Gastroesophageal sphincter (tissue), 4 donors: ENCODE measurements at regions not wholly inside any gene's neighbourhood (a gene's known extent, or its start where the extent isn't known, plus 50 kb on each side); places are given as distances from the start of the nearest gene placed in this dataset.

Source experiments
- ATAC-seq: fragments of 150-250 bp; one replicate; pipeline ENCODE4 v1.9.1; 2016; ENCODE audit warnings: mild to moderate bottlenecking, moderate library complexity
- H3K27ac ChIP-seq, 4 donors: fragments of 200-600 bp; sonication (generic) in 3 of 4; 1 replicate in 3 of 4; 2 replicates in 1 of 4; pipeline ENCODE4 v1.5.1; 2016 to 2019
- H3K27me3 ChIP-seq: fragments of 200-600 bp; sonication (generic); one replicate; pipeline ENCODE4 v1.5.1; 2019
- H3K36me3 ChIP-seq, 2 donors: fragments of 200-600 bp; sonication (generic); one replicate each; pipeline ENCODE4 v1.5.1; 2019; ENCODE audit warnings: control low read depth in 1 of 2
- H3K4me1 ChIP-seq, 3 donors: fragments of 200-600 bp; sonication (generic); 1 replicate in 2 of 3; 2 replicates in 1 of 3; pipeline ENCODE4 v1.5.1; 2016 to 2019; ENCODE audit warnings: control low read depth in 2 of 3
- H3K4me3 ChIP-seq, 2 donors: fragments of 200-600 bp; sonication (generic); one replicate each; pipeline ENCODE4 v1.5.1; 2019; ENCODE audit warnings: mild to moderate bottlenecking in 1 of 2, moderate library complexity in 1 of 2
- H3K9me3 ChIP-seq, 3 donors: fragments of 200-600 bp; sonication (generic); one replicate each; pipeline ENCODE4 v1.5.1; 2017 to 2019; ENCODE audit warnings: control low read depth in 2 of 3
- CTCF ChIP-seq, 4 experiments: fragments of 200-600 bp in 2 of 4; fragments of 450-650 bp in 2 of 4; sonication (generic) in 1 of 4; IDR thresholded peaks; one replicate each; pipeline ENCODE4 v1.5.1; 2017 to 2019; ENCODE audit warnings: antibody characterized with exemption in 4 of 4, mild to moderate bottlenecking in 2 of 4, moderate library complexity in 2 of 4
- EP300 ChIP-seq: sonication (generic); formaldehyde crosslinking; IDR thresholded peaks from one replicate; pipeline ENCODE4 v1.6.1; 2017; ENCODE audit warnings: antibody characterized with exemption, mild to moderate bottlenecking
- POLR2A ChIP-seq, 2 donors: fragments of 450-650 bp; IDR thresholded peaks; one replicate each; pipeline ENCODE4 v1.6.1; 2017; ENCODE audit warnings: antibody characterized with exemption in 2 of 2, mild to moderate bottlenecking in 2 of 2, moderate library complexity in 1 of 2
- POLR2AphosphoS5 ChIP-seq: sonication (generic); formaldehyde crosslinking; IDR thresholded peaks from one replicate; pipeline ENCODE4 v1.6.1; 2017; ENCODE audit warnings: antibody characterized with exemption
- WGBS, 2 donors: methylation state at CpG; one replicate each; pipeline ENCODE4 v1.1.5; 2018; ENCODE audit warnings: low coverage in 1 of 2; 5-methylcytosine and 5-hydroxymethylcytosine counted together

- Histone ChIP-seq H3K27me3 (no peaks in the 10 kb centered on the region), H3K36me3 (no peaks in the 10 kb centered on the region), H3K9me3 (no peaks in the 10 kb centered on the region), H3K4me1 (no peaks in the 10 kb centered on the region), H3K4me3 (no peak overlapping the region), H3K27ac (no peak overlapping the region)
- TF ChIP-seq POLR2A (IDR thresholded peaks at IDR 0.05) (no peak), EP300 (no peak), POLR2AphosphoS5 (no peak), CTCF (IDR thresholded peaks at IDR 0.05) (no peak)
- ATAC-seq, result no peak
- no CpG with 5 or more reads among the region's 5 CpGs for WGBS, 2 donors
Measured at GRCh38 chr9:24118190-24118589, 292.1 kb upstream of the ELAVL2 start.

- Histone ChIP-seq H3K27me3 (no peaks in the 10 kb centered on the region), H3K4me1 (no peaks in the 10 kb centered on the region), H3K9me3 (peaks cover 0 to 4% (median 0%) of the 10 kb centered on the region in 3 donors), H3K4me3 (no peak overlapping the region), H3K27ac (no peak overlapping the region), H3K36me3 (no peaks in the 10 kb centered on the region)
- 94% methylated on average over 1 of the region's 1 CpG; no CpG with 5 or more reads in 1 of the 2 donors for WGBS, 2 donors
- ATAC-seq, result no peak
- TF ChIP-seq EP300 (no peak), POLR2A (IDR thresholded peaks at IDR 0.05) (no peak), CTCF (IDR thresholded peaks at IDR 0.05) (no peak), POLR2AphosphoS5 (no peak)
Measured at GRCh38 chr9:24096756-24097155, 270.7 kb upstream of the ELAVL2 start.

- no peaks in the 10 kb centered on the region for H3K27me3 ChIP-seq
- WGBS, 2 donors, result 63 to 74% methylated on average over 2 of the region's 2 CpGs
- no peak for TF ChIP-seq POLR2AphosphoS5
- TF ChIP-seq POLR2A (IDR thresholded peaks at IDR 0.05), result no peak
- TF ChIP-seq EP300, result no peak
- TF ChIP-seq CTCF (IDR thresholded peaks at IDR 0.05), result no peak
- H3K4me1 ChIP-seq, result no peaks in the 10 kb centered on the region
- H3K36me3 ChIP-seq, result no peaks in the 10 kb centered on the region
- H3K4me3 ChIP-seq, result no peak overlapping the region
- ATAC-seq, result no peak
- no peak overlapping the region for H3K27ac ChIP-seq
- H3K9me3 ChIP-seq, result peaks cover 0 to 4% (median 0%) of the 10 kb centered on the region in 3 donors
Measured at GRCh38 chr9:24095246-24095645, 269.2 kb upstream of the ELAVL2 start.

- TF ChIP-seq EP300, result no peak
- no peak for TF ChIP-seq POLR2AphosphoS5
- no peak for TF ChIP-seq CTCF (IDR thresholded peaks at IDR 0.05)
- no peak for TF ChIP-seq POLR2A (IDR thresholded peaks at IDR 0.05)
- H3K9me3 ChIP-seq, result peaks cover 0 to 5% (median 0%) of the 10 kb centered on the region in 3 donors
- H3K27ac ChIP-seq, result no peak overlapping the region
- H3K27me3 ChIP-seq, result no peaks in the 10 kb centered on the region
- WGBS, 2 donors, result 86 to 90% methylated on average over 5 to 6 of the region's 6 CpGs
- no peaks in the 10 kb centered on the region for H3K4me1 ChIP-seq
- no peak for ATAC-seq
- H3K4me3 ChIP-seq, result no peak overlapping the region
- H3K36me3 ChIP-seq, result no peaks in the 10 kb centered on the region
Measured at GRCh38 chr9:24090566-24090965, 264.5 kb upstream of the ELAVL2 start.

GRCh38 chr9:24073666-24074065, 247.6 kb upstream of the ELAVL2 start:
- H3K4me3 ChIP-seq, result no peak overlapping the region
- no peaks in the 10 kb centered on the region for H3K9me3 ChIP-seq
- no peak overlapping the region for H3K27ac ChIP-seq
- WGBS, 2 donors, result 68 to 86% methylated on average over 5 to 6 of the region's 6 CpGs
- TF ChIP-seq POLR2A (IDR thresholded peaks at IDR 0.05) (no peak), EP300 (no peak), POLR2AphosphoS5 (no peak), CTCF (IDR thresholded peaks at IDR 0.05) (no peak)
- H3K4me1 ChIP-seq, result no peaks in the 10 kb centered on the region
- no peaks in the 10 kb centered on the region for H3K36me3 ChIP-seq
- H3K27me3 ChIP-seq, result no peaks in the 10 kb centered on the region
- no peak for ATAC-seq
